ENCODE measurements at regions not wholly inside any gene's neighbourhood (a gene's known extent, or its start where the extent isn't known, plus 50 kb on each side); places are given as distances from the start of the nearest gene placed in this dataset.
"Not testable (repeated sequence)": the region's sequence is repeated elsewhere in the genome, so short reads cannot be mapped to it uniquely, and the experiment has no call there.

DNA sequence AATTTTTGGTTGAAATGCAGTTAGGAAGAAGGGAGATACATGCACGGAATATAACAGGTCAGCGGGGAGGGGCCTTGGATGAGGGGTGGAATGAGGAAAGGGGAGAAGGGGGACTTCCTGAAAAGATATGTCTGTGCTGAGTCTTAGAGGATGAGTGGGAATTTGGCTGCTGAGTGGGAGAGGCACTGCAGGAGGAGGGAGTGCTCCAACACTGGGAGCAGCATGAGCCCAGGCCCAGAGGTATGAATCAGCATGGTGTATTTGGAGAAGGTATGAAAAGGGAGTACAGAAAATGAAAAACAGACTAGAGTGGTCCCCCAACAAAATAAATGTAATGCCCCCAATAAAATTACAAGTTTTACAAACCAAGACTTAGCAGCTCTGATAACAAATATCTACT lies 394.4 kb downstream of the IPO8 start:
- no peak overlapping the region for H3K4me3 ChIP-seq
- no peak for DNase-seq
- no peaks in the 10 kb centered on the region for H3K4me1 ChIP-seq
- no peak for ATAC-seq
- peaks cover 0 to 3% of the 10 kb centered on the region in 2 donors for H3K9me3 ChIP-seq
- H3K27me3 ChIP-seq, result no peaks in the 10 kb centered on the region
- TF ChIP-seq, protein P1, sequence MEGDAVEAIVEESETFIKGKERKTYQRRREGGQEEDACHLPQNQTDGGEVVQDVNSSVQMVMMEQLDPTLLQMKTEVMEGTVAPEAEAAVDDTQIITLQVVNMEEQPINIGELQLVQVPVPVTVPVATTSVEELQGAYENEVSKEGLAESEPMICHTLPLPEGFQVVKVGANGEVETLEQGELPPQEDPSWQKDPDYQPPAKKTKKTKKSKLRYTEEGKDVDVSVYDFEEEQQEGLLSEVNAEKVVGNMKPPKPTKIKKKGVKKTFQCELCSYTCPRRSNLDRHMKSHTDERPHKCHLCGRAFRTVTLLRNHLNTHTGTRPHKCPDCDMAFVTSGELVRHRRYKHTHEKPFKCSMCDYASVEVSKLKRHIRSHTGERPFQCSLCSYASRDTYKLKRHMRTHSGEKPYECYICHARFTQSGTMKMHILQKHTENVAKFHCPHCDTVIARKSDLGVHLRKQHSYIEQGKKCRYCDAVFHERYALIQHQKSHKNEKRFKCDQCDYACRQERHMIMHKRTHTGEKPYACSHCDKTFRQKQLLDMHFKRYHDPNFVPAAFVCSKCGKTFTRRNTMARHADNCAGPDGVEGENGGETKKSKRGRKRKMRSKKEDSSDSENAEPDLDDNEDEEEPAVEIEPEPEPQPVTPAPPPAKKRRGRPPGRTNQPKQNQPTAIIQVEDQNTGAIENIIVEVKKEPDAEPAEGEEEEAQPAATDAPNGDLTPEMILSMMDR (IDR thresholded peaks at IDR 0.05), result no peak
- intact Hi-C loops (cut with DNase I), result no loop called here
- H3K27ac ChIP-seq, result no peak overlapping the region
- no peaks in the 10 kb centered on the region for H3K36me3 ChIP-seq

DNA sequence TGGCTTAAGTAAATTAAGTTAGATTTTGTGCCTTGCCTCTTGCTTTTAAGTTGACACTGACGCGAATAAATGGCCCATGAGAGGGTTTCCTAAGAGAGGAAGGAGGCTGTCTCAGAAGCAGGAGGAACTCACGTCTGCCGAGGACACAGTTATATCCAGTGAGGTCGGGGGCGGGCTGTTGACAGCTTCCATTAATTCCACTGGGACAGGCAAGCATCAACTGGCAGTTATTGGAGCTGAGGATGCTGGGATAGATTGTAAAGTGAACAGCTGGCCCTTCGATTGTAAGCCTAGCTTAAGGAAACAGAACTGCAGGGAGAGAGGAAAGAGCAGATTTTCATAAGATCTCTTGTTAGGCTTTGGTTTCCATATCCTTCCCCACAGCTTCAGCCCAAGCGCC lies 399.2 kb downstream of the IPO8 start:
- H3K9me3 ChIP-seq, result peaks cover 0 to 3% of the 10 kb centered on the region in 2 donors
- DNase-seq (no peak), ATAC-seq (no peak)

DNA sequence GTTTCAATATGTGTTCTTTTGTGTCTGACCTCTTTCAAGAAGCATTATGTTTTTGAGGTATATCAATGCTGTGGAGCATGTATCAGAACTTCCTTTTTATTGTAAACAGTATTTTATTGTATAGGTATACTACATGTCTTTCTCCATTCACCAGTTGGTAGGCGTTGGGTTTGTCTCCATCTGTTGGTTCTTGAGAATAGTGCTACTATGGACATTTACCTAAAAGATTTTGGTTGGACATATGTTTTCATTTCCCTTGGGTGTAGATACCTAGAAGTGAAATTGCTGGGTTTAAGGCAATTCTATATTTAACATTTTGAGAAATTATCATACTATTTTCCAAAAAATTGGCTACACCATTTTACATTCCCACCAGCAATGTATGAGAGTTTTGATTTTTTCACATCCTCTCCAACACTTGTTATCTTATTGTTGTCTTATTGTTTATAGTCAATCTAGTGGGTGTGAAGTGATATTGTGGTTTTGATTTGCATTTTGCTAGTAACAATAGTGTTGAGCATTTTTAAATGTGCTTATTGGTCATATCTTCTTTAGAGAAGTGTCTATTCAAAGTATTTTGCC lies 409.2 kb downstream of the IPO8 start:
- Histone ChIP-seq H3K4me1 (no peaks in the 10 kb centered on the region), H3K27me3 (no peaks in the 10 kb centered on the region), H3K27ac (no peak overlapping the region), H3K36me3 (no peaks in the 10 kb centered on the region), H3K9me3 (no peaks in the 10 kb centered on the region), H3K4me3 (no peak overlapping the region)
- TF ChIP-seq, protein P1 (IDR thresholded peaks at IDR 0.05), result peak in 1 of 2 donors; percentile 17
- peak in 1 of 4 donors; percentile 10 for DNase-seq
- intact Hi-C loops (cut with DNase I), result no loop called here
- ATAC-seq, result no peak

More for the DNA sequence above, 399.2 kb downstream of the IPO8 start:
- H3K36me3 ChIP-seq, result no peaks in the 10 kb centered on the region
- no peaks in the 10 kb centered on the region for H3K27me3 ChIP-seq
- TF ChIP-seq, protein P1 (IDR thresholded peaks at IDR 0.05), result no peak
- H3K4me1 ChIP-seq, result no peaks in the 10 kb centered on the region
- H3K4me3 ChIP-seq, result no peak overlapping the region
- intact Hi-C loops (cut with DNase I), result no loop called here
- H3K27ac ChIP-seq, result no peak overlapping the region

DNA sequence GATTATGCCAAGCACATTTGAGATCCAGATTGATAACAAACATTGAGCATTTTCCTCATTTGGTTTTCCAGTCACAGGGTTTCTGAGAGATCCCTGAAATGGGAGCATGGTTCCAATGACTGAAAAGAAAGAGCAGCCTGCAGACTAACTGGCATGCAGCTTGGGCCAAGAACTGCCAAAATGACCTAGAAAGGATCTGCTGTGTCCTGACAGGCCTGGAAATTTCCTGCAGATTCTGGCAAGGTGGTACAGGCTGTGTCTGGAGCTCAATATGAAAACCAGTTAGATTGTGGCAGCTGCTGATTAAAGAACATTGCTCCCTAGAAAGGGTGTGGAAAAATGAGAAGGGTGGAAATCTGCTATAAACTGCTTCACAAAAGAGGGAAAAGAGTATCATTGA lies 417.3 kb downstream of the IPO8 start:
- DNase-seq (no peak), ATAC-seq (no peak)
- intact Hi-C loops (cut with DNase I), result no loop called here
- Histone ChIP-seq H3K36me3 (no peaks in the 10 kb centered on the region), H3K9me3 (no peaks in the 10 kb centered on the region), H3K27ac (no peak overlapping the region), H3K4me3 (no peak overlapping the region), H3K4me1 (no peaks in the 10 kb centered on the region), H3K27me3 (no peaks in the 10 kb centered on the region)
- TF ChIP-seq, protein P1 (IDR thresholded peaks at IDR 0.05), result no peak

DNA sequence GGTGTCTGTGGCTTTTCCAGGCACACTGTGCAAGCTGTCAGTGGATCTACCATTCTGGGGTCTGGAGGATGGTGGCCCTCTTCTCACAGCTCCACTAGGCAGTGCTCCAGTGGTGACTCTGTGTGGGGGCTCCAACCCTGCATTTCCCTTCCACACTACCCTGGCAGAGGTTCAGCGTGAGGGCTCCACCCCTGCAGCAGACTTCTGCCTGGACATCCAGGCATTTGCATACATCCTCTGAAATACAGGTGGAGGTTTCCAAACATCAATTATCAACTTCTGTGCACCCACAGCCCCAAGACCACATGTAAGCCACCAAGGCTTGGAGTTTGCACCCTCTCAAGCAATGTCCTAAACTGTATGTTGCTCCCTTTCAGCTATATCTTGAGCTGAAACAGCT lies 423.2 kb downstream of the IPO8 start:
- H3K9me3 ChIP-seq, result peaks cover 0 to 15% of the 10 kb centered on the region in 2 donors
- H3K27me3 ChIP-seq; H3K27ac ChIP-seq; intact Hi-C loops (cut with DNase I); H3K4me3 ChIP-seq; H3K4me1 ChIP-seq; DNase-seq; ATAC-seq; H3K36me3 ChIP-seq: not testable (repeated sequence)

DNA sequence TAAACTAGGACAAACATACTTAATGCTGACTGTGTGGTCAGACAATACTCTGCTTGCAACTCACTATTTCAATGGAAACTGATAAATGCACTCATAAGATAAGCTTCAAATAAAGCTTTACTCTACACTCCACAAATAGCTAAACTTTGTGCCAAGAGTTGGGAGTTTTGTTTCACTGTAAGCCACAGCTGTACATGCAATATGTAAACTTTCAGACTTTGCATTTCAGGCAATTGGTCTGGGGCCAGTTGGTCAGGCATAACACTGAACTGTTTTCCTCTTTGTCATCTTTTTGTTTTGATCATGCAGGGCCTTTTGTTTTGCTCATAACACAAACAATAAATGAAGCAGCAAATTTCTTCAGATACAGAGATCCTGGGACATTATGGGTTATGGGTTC lies 426.2 kb downstream of the IPO8 start:
- TF ChIP-seq, protein P1 (IDR thresholded peaks at IDR 0.05), result no peak

More for the DNA sequence above, 426.2 kb downstream of the IPO8 start:
- no peaks in the 10 kb centered on the region for H3K4me1 ChIP-seq
- peaks cover 0 to 15% of the 10 kb centered on the region in 2 donors for H3K9me3 ChIP-seq
- no peaks in the 10 kb centered on the region for H3K36me3 ChIP-seq
- peak in 2 of 4 donors; percentile 72 to 83 for DNase-seq
- H3K27me3 ChIP-seq, result no peaks in the 10 kb centered on the region
- no peak overlapping the region for H3K4me3 ChIP-seq
- no peak for ATAC-seq
- intact Hi-C loops (cut with DNase I), result no loop called here
- no peak overlapping the region for H3K27ac ChIP-seq

Data from left lung (tissue), 4 donors.